HUDEP-2 (cell line): ENCODE measurements at regions not wholly inside any gene's neighbourhood (a gene's known extent, or its start where the extent isn't known, plus 50 kb on each side); places are given as distances from the start of the nearest gene placed in this dataset.
"Not testable (repeated sequence)": the region's sequence is repeated elsewhere in the genome, so short reads cannot be mapped to it uniquely, and the experiment has no call there.

Experiments used
- DNase-seq, 76 experiments: peaks; one replicate each; lab custom pipeline; 2025; ENCODE audit not compliant: unreplicated experiment in 76 of 76; lab: John Stamatoyannopoulos, UW

- DNase-seq: no peak
These were observed 50.4 kb downstream of the KATNIP start for GRCh38 chr16:27600381-27600780.

- DNase-seq: no peak
These were observed 52.2 kb downstream of the KATNIP start for GRCh38 chr16:27602103-27602502.

- peak in 23 of 76 experiments; percentile 0 to 42 (median 15) for DNase-seq
These were observed 55.7 kb downstream of the KATNIP start for GRCh38 chr16:27605500-27606106.

GRCh38 chr16:27611340-27611739 lies 61.4 kb downstream of the KATNIP start:
- no peak for DNase-seq

GRCh38 chr16:27613238-27613791 lies 63.4 kb downstream of the KATNIP start:
- no peak for DNase-seq

- DNase-seq: no peak
These were observed 67.7 kb downstream of the KATNIP start for GRCh38 chr16:27617665-27618064.

- no peak for DNase-seq
These were observed 68.2 kb downstream of the KATNIP start for GRCh38 chr16:27618165-27618564.

GRCh38 chr16:27618606-27619327 lies 68.8 kb downstream of the KATNIP start:
- no peak for DNase-seq

- no peak for DNase-seq
These were observed 70.6 kb downstream of the KATNIP start for GRCh38 chr16:27620541-27620940.

GRCh38 chr16:27624154-27625049 lies 74.5 kb downstream of the KATNIP start:
- DNase-seq: no peak

GRCh38 chr16:27625050-27625697 lies 75.2 kb downstream of the KATNIP start:
- DNase-seq: no peak

GRCh38 chr16:27627136-27627535 lies 77.2 kb downstream of the KATNIP start:
- DNase-seq: no peak

- DNase-seq: no peak
These were observed 78.4 kb downstream of the KATNIP start for GRCh38 chr16:27628241-27628942.

- not testable (repeated sequence) for DNase-seq
These were observed 79.1 kb downstream of the KATNIP start for GRCh38 chr16:27628943-27629462.

- no peak for DNase-seq
These were observed 82.3 kb downstream of the KATNIP start for GRCh38 chr16:27632216-27632615.

GRCh38 chr16:27633221-27633620 lies 83.3 kb downstream of the KATNIP start:
- DNase-seq: no peak

- DNase-seq: no peak
These were observed 83.8 kb downstream of the KATNIP start for GRCh38 chr16:27633721-27634120.

GRCh38 chr16:27634779-27635178 lies 84.8 kb downstream of the KATNIP start:
- DNase-seq: no peak

- no peak for DNase-seq
These were observed 86.7 kb downstream of the KATNIP start for GRCh38 chr16:27636453-27637240.
